Coronary artery (tissue), 2 donors: ENCODE measurements at regions not wholly inside any gene's neighbourhood (a gene's known extent, or its start where the extent isn't known, plus 50 kb on each side); places are given as distances from the start of the nearest gene placed in this dataset.

Experiments used
- DNase-seq: peaks from one replicate; pipeline ENCODE4 v3.0.0-alpha.2; 2017; ENCODE audit warnings: low spot score
- H3K27ac ChIP-seq, 2 donors: fragments of 200-600 bp; sonication (generic); one replicate each; pipeline ENCODE4 v1.5.1; 2016 to 2019
- H3K4me3 ChIP-seq: fragments of 200-600 bp; sonication (generic); 2 replicates; pipeline ENCODE4 v1.5.1; 2016; ENCODE audit warnings: mild to moderate bottlenecking, moderate library complexity
- TF ChIP-seq, protein P1 (sequence below): fragments of 200-600 bp; sonication (generic); IDR thresholded peaks from one replicate; pipeline ENCODE4 v1.5.1; 2019; ENCODE audit warnings: antibody characterized with exemption

DNA sequence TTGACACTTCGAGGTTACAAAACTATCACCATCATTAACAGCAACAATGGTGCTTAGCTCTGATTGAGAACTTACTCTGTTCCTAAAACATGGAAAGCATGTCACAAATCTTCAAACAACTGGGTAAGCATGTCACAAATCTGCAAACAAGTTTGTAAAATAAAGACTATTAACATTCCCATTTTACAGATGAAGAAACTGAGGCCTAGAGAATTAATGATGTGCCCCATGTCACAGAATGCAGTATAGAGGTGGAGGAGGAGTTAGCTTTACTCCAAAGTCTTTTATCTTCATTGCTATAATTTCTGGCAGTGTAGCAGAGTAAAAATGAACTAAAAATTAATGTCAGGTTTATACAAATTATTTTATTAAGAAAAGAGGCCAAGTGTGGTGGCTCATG is 73.4 kb downstream of the NR2F2 start:
- DNase-seq = no peak
- TF ChIP-seq, protein P1, sequence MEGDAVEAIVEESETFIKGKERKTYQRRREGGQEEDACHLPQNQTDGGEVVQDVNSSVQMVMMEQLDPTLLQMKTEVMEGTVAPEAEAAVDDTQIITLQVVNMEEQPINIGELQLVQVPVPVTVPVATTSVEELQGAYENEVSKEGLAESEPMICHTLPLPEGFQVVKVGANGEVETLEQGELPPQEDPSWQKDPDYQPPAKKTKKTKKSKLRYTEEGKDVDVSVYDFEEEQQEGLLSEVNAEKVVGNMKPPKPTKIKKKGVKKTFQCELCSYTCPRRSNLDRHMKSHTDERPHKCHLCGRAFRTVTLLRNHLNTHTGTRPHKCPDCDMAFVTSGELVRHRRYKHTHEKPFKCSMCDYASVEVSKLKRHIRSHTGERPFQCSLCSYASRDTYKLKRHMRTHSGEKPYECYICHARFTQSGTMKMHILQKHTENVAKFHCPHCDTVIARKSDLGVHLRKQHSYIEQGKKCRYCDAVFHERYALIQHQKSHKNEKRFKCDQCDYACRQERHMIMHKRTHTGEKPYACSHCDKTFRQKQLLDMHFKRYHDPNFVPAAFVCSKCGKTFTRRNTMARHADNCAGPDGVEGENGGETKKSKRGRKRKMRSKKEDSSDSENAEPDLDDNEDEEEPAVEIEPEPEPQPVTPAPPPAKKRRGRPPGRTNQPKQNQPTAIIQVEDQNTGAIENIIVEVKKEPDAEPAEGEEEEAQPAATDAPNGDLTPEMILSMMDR = no peak
- Histone ChIP-seq H3K27ac (no peak overlapping the region), H3K4me3 (no peak overlapping the region)

DNA sequence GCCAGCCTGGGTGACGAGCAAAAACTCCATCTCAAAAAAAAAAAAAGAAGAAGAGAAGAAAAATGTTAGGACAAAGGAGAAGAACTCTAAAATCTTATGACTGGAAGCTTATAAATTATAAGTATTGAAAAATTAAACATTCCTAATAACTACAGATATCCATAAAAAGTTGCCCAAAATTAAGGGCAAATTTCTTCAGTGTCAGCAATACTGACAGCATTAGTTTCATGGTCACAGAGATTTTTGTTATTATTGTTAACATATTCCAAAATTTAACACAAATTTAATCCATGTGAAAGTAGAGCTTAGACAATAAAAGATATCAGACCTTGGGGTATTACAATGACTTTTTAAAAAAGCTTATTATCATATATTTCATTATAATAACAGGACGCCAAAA is 74.1 kb downstream of the NR2F2 start:
- Histone ChIP-seq H3K27ac (no peak overlapping the region), H3K4me3 (no peak overlapping the region)
- TF ChIP-seq, protein P1 = no peak
- no peak for DNase-seq

DNA sequence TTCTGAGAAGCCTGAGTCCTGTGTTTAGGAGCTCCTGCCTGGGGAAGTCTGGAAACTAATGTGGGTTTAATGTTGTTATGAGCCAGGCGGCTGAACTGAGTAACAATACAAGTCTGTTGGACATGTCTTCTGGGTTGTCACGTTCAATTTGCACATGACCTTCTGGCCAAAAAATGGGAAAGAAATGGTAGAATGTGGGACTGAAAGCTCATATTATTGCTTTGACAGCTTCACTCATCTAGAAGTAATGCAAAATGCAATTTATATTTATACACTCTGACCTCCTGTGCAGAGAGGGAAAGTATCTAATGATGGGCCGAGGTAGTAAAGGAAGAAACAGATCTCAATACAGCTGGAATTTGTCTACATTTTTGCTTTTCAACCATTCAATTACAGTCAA is 75.8 kb downstream of the NR2F2 start:
- no peak for DNase-seq
- Histone ChIP-seq H3K4me3 (no peak overlapping the region), H3K27ac (no peak overlapping the region)
- TF ChIP-seq, protein P1 = no peak

DNA sequence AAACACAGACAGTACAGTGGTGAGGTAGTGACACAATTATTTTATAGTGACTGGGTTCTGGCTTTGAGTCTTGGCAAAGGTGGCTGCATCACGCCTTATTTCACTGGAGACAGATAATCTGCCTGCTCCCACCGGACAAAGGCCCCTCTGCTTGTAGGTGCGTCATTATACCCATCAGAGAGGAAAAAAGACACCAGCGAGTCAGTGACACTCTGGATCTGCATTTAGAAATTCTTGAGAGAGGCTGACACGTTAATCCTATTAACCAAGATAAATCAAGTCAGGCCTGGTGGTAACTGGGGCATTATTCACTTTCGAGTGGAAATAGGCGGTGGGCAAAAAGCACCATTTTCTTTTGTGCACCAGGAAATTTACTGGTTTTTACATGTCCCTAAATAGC is 76.2 kb downstream of the NR2F2 start:
- no peak overlapping the region for H3K4me3 ChIP-seq
- no peak for DNase-seq
- H3K27ac ChIP-seq = no peak overlapping the region
- TF ChIP-seq, protein P1 = no peak

DNA sequence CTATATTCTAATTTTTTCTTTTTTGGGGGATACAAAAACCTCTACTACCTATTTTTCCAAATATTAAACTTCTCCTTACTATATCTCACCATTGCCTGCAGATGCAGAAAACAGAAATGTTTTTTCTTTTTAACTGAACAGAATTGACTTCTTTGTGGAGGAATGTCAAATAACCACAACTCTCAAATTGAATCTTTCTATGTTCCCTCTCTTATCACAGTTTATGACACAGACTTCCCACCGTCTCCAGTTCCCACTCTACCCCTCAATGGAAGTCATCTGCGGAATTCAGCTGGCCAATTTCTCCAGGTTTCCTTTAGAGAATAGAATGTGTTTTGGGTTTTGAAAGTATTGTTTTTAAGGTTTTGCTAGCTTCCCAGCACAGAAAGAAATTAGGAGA is 77.0 kb downstream of the NR2F2 start:
- Histone ChIP-seq H3K27ac (no peak overlapping the region), H3K4me3 (no peak overlapping the region)
- DNase-seq = no peak
- TF ChIP-seq, protein P1 = no peak

DNA sequence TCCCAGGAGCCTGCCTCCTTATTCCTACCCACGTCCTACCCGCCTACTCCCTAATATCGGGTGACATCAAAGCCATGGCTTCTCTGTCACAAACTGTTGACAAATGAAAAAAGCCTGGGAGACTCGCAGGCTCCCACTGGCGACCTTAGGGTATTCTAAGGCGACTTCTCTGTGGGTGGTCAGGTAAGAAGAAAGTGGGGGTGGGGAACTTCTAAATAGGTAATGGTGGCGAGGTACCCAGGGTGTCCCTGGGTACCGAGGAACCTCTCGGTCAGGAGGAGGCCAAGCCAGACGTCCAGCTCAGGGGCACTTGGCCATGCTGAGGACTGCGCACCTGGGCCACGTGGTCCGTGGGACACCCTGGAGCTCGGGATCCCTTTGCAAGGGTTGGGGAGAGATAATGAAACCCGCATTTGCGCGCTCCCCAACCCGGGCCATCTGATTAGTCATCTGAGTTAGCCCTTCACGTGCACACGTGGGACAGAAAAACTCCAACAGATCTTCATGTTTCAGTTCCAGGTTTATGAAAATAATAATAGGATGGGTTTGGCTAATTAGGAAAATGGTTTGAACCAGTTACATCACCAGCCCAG is 78.2 kb downstream of the NR2F2 start:
- H3K27ac ChIP-seq = no peak overlapping the region
- H3K4me3 ChIP-seq = peak overlapping the region; percentile 67
- no peak for DNase-seq
- TF ChIP-seq, protein P1 = no peak

DNA sequence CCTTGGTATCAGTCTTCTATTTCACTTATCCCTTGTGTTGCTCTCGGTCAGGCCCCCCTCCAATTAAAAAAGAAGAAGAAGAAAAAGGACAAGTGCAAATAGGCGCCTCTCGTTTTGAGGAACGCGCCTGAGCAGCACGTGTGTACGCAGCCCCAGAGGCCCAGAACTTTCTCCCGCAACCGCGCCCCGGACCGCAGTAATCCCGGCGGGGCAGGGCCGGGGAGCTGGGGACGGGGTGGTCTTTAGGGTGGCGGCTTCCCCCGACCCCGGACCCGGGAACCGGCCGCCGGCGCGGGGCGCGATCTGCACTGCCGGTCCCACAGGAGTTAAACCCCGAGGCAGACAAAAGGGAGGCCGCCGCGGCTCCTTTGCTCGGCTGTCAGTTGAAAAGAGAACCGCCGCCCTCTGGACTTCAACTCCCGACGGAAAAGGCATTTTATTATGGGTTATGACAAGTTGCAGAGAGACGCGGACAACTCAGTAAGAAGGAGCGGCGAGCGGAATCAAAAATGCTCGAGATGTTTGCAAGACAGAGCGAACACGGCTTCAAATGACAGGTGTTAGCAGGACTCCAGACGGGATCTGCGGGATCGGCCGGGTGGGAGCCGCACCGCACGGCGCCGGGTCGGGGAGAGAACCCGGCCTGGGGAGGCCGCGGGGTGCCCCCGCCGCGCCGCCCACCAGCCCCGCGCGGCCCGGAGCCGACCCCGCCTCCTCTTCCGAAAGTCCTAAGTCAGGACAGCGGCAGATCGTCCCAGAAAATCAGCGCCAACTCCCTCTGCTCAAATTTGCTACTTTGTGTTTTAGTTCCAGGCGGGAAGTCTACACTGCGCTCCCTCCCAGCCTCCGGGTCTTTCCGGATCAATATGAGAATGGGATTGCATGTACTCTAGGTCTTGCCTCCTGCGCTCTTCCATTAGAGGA is 79.0 kb downstream of the NR2F2 start:
- no peak for DNase-seq
- Histone ChIP-seq H3K4me3 (peak overlapping the region; percentile 67), H3K27ac (no peak overlapping the region)
- TF ChIP-seq, protein P1 = no peak
